ENCODE measurements at regions not wholly inside any gene's neighbourhood (a gene's known extent, or its start where the extent isn't known, plus 50 kb on each side); places are given as distances from the start of the nearest gene placed in this dataset.

- CTCF ChIA-PET, result no interaction called here
- BruUV-seq (replicated peaks), result no TSS peak
- Histone ChIP-seq H3K79me2 (ENCODE audit: control insufficient read depth, insufficient read depth, low read length) (no peaks in the 10 kb centered on the region), H3K9me1 (replicated peaks; ENCODE audit: control insufficient read depth, extremely low read depth, insufficient read depth, low read length) (no peaks in the 10 kb centered on the region), H3K36me3 (ENCODE audit: control insufficient read depth in 2 of 2, extremely low read depth in 1 of 2, insufficient read depth in 2 of 2, low read length in 2 of 2) (no peaks in the 10 kb centered on the region), H3K27ac (ENCODE audit: insufficient read depth, low read depth, low read length) (no peak overlapping the region), H3K27me3 (ENCODE audit: control insufficient read depth in 2 of 2, insufficient read depth in 2 of 2, low read length in 2 of 2) (no peaks in the 10 kb centered on the region), H3K4me2 (ENCODE audit: insufficient read depth, low read length) (no peak overlapping the region), H2AFZ (ENCODE audit: low read depth, low read length) (no peak overlapping the region), H3K4me1 (ENCODE audit: control insufficient read depth, extremely low read depth, insufficient read depth, low read length) (no peaks in the 10 kb centered on the region), H3K9ac (replicated peaks; ENCODE audit: extremely low read depth, insufficient read depth, low read length) (no peak overlapping the region), H3K9me3 (replicated peaks; ENCODE audit: control insufficient read depth, insufficient read depth, low read length) (no peaks in the 10 kb centered on the region), H3K4me3 (replicated peaks in 1 of 3; ENCODE audit: insufficient read depth in 1 of 3, low read depth in 1 of 3, low read length in 3 of 3) (no peak overlapping the region), H4K20me1 (replicated peaks; ENCODE audit: control insufficient read depth, extremely low read depth, insufficient read depth, low read length) (no peaks in the 10 kb centered on the region)
- POLR2A ChIA-PET, result no interaction called here
- intact Hi-C loops (cut with micrococcal nuclease), result no loop called here
- dilution Hi-C loops (cut with MboI; ENCODE audit: extremely low pct_ligation_motif_present, low sequenced_read_pairs), result no loop called here
- FAIRE-seq (no peak), DNase-seq (ENCODE audit: low read depth, low spot score) (no peak)
- TF ChIP-seq, protein P1, sequence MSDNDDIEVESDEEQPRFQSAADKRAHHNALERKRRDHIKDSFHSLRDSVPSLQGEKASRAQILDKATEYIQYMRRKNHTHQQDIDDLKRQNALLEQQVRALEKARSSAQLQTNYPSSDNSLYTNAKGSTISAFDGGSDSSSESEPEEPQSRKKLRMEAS (IDR thresholded peaks at IDR 0.05; ENCODE audit: insufficient read depth, insufficient read length), result no peak
- TF ChIP-seq EZH2 (IDR thresholded peaks at IDR 0.05; ENCODE audit: borderline replicate concordance, low read depth, low read length, severe bottlenecking) (no peak), JUN (IDR thresholded peaks at IDR 0.05; ENCODE audit: borderline replicate concordance, insufficient read depth, insufficient read length, low read depth) (no peak), MYC (IDR thresholded peaks at IDR 0.05; ENCODE audit: low read depth, low read length) (no peak), CTCF (IDR thresholded peaks at IDR 0.05; ENCODE audit: extremely low read depth in 1 of 2, insufficient read depth in 1 of 2, low read depth in 1 of 2, low read length in 2 of 2) (no peak), GATA2 (IDR thresholded peaks at IDR 0.05; ENCODE audit: insufficient read depth, insufficient read length, low read depth, low read length) (no peak), FOS (IDR thresholded peaks at IDR 0.05; ENCODE audit: borderline replicate concordance, insufficient read depth, low read length) (no peak)
Observed at GRCh38 chr3:154060238-154061000, 60.8 kb upstream of the ARHGEF26 start.
